ENCODE measurements at regions not wholly inside any gene's neighbourhood (a gene's known extent, or its start where the extent isn't known, plus 50 kb on each side); places are given as distances from the start of the nearest gene placed in this dataset.

GRCh38 chr6:106025655-106026054 lies 60.5 kb upstream of the PRDM1 start:
- Histone ChIP-seq H3K27me3 (no peaks in the 10 kb centered on the region), H3K27ac (no peak overlapping the region), H3K4me1 (no peaks in the 10 kb centered on the region), H3K9me3 (no peaks in the 10 kb centered on the region), H3K36me3 (no peaks in the 10 kb centered on the region), H3K4me3 (no peak overlapping the region)
- no peak for DNase-seq
- intact Hi-C loops (cut with DNase I; ENCODE audit: low total_unique reads), result no loop called here
- no peak for TF ChIP-seq POLR2AphosphoS5 (IDR thresholded peaks at IDR 0.05)
- no peak for TF ChIP-seq POLR2A (IDR thresholded peaks at IDR 0.05)
- no peak for TF ChIP-seq EP300 (IDR thresholded peaks at IDR 0.05; ENCODE audit: low read depth)
- TF ChIP-seq CTCF (IDR thresholded peaks at IDR 0.05), result no peak
- in situ Hi-C loops (cut with MboI; ENCODE audit: low pct_ligation_motif_present in 1 of 4, low pct_unique_long_range_greater_than_20kb in 1 of 4, low sequenced_read_pairs in 3 of 4), result no loop called here

GRCh38 chr6:106022801-106023200 lies 63.3 kb upstream of the PRDM1 start:
- Histone ChIP-seq H3K9me3 (no peaks in the 10 kb centered on the region), H3K36me3 (no peaks in the 10 kb centered on the region), H3K4me3 (no peak overlapping the region), H3K27ac (no peak overlapping the region), H3K27me3 (no peaks in the 10 kb centered on the region), H3K4me1 (no peaks in the 10 kb centered on the region)
- TF ChIP-seq CTCF (IDR thresholded peaks at IDR 0.05), result no peak
- TF ChIP-seq POLR2A (IDR thresholded peaks at IDR 0.05), result no peak
- no peak for TF ChIP-seq EP300 (IDR thresholded peaks at IDR 0.05; ENCODE audit: low read depth)
- no peak for TF ChIP-seq POLR2AphosphoS5 (IDR thresholded peaks at IDR 0.05)
- no peak for DNase-seq
- WGBS, 2 donors (ENCODE audit: low coverage in 1 of 2), result 88 to 93% methylated on average over 3 to 5 of the region's 5 CpGs
- intact Hi-C loops (cut with DNase I; ENCODE audit: low total_unique reads), result no loop called here
- in situ Hi-C loops (cut with MboI; ENCODE audit: low pct_ligation_motif_present in 1 of 4, low pct_unique_long_range_greater_than_20kb in 1 of 4, low sequenced_read_pairs in 3 of 4), result no loop called here

GRCh38 chr6:106017454-106017853 lies 68.7 kb upstream of the PRDM1 start:
- WGBS, 2 donors (ENCODE audit: low coverage in 1 of 2), result 88% methylated on average over 5 of the region's 5 CpGs; no CpG with 5 or more reads in 1 of the 2 donors
- TF ChIP-seq POLR2A (IDR thresholded peaks at IDR 0.05) (no peak), POLR2AphosphoS5 (IDR thresholded peaks at IDR 0.05) (no peak), CTCF (IDR thresholded peaks at IDR 0.05) (no peak), EP300 (IDR thresholded peaks at IDR 0.05; ENCODE audit: low read depth) (no peak)
- H3K4me3 ChIP-seq, result no peak overlapping the region
- no peak overlapping the region for H3K27ac ChIP-seq
- no peaks in the 10 kb centered on the region for H3K36me3 ChIP-seq
- H3K27me3 ChIP-seq, result peaks cover 10% of the 10 kb centered on the region
- H3K4me1 ChIP-seq, result no peaks in the 10 kb centered on the region
- intact Hi-C loops (cut with DNase I; ENCODE audit: low total_unique reads), result no loop called here
- in situ Hi-C loops (cut with MboI; ENCODE audit: low pct_ligation_motif_present in 1 of 4, low pct_unique_long_range_greater_than_20kb in 1 of 4, low sequenced_read_pairs in 3 of 4), result no loop called here
- no peaks in the 10 kb centered on the region for H3K9me3 ChIP-seq
- no peak for DNase-seq

- in situ Hi-C loops (cut with MboI; ENCODE audit: low pct_ligation_motif_present in 1 of 4, low pct_unique_long_range_greater_than_20kb in 1 of 4, low sequenced_read_pairs in 3 of 4) (no loop called here), intact Hi-C loops (cut with DNase I; ENCODE audit: low total_unique reads) (no loop called here)
- no peak for TF ChIP-seq POLR2A (IDR thresholded peaks at IDR 0.05)
- no peak for TF ChIP-seq CTCF (IDR thresholded peaks at IDR 0.05)
- no peak for TF ChIP-seq EP300 (IDR thresholded peaks at IDR 0.05; ENCODE audit: low read depth)
- TF ChIP-seq POLR2AphosphoS5 (IDR thresholded peaks at IDR 0.05), result no peak
- no peak for DNase-seq
- no peak overlapping the region for H3K4me3 ChIP-seq
- 76 to 79% methylated on average over 2 of the region's 2 CpGs for WGBS, 2 donors (ENCODE audit: low coverage in 1 of 2)
- H3K27me3 ChIP-seq, result peaks cover 10% of the 10 kb centered on the region
- H3K36me3 ChIP-seq, result no peaks in the 10 kb centered on the region
- H3K9me3 ChIP-seq, result no peaks in the 10 kb centered on the region
- no peaks in the 10 kb centered on the region for H3K4me1 ChIP-seq
- no peak overlapping the region for H3K27ac ChIP-seq
Measured at GRCh38 chr6:106014955-106015354, 71.2 kb upstream of the PRDM1 start.

Measured in transverse colon (tissue), 4 donors.